ENCODE measurements at regions not wholly inside any gene's neighbourhood (a gene's known extent, or its start where the extent isn't known, plus 50 kb on each side); places are given as distances from the start of the nearest gene placed in this dataset.

- no peak for TF ChIP-seq POLR2AphosphoS5 (IDR thresholded peaks at IDR 0.05)
- no peak for TF ChIP-seq EP300 (IDR thresholded peaks at IDR 0.05)
- no peak for TF ChIP-seq CTCF (IDR thresholded peaks at IDR 0.05)
Observed at GRCh38 chr9:115999498-115999897, 154.1 kb upstream of the PAPPA start.
